OCI-LY7 (cell line): ENCODE measurements at regions not wholly inside any gene's neighbourhood (a gene's known extent, or its start where the extent isn't known, plus 50 kb on each side); places are given as distances from the start of the nearest gene placed in this dataset.
"Not testable (repeated sequence)": the region's sequence is repeated elsewhere in the genome, so short reads cannot be mapped to it uniquely, and the experiment has no call there.

Experiments
- CTCF ChIP-seq: fragments of 200-600 bp; sonication (generic); conservative IDR thresholded peaks from 2 replicates; pipeline ENCODE4 v1.5.1; 2014; ENCODE audit warnings: mild to moderate bottlenecking, antibody characterized with exemption, low read length, moderate library complexity, mixed read lengths
- EZH2phosphoT487 ChIP-seq: fragments of 200-600 bp; sonication (generic); IDR thresholded peaks from 2 replicates; pipeline ENCODE4 v1.6.1; 2018; ENCODE audit warnings: low read depth, borderline replicate concordance, mild to moderate bottlenecking, mixed run types, antibody characterized with exemption, low read length, moderate library complexity, mixed read lengths

DNA sequence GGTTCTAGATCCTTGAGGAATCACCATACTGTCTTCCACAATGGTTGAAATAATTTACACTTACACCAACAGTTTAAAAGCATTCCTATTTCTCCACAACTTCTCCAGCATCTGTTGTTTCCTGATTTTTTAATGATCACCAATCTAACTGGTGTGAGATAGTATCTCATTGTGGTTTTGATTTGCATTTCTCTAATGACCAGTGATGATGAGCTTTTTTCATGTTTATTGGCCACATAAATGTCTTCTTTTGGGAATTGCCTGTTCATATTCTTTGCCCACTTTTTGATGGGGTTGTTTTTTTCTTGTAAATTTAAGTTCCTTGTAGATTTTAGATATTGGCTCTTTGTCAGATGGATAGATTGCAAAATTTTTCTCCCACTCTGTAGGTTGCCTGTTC lies 138.2 kb downstream of the CXCL12 start:
- TF ChIP-seq CTCF, EZH2phosphoT487: not testable (repeated sequence)
